Transverse colon (tissue), 4 donors: ENCODE measurements at regions not wholly inside any gene's neighbourhood (a gene's known extent, or its start where the extent isn't known, plus 50 kb on each side); places are given as distances from the start of the nearest gene placed in this dataset.
A peak's percentile ranks its signal among the peaks of the same experiment; 100 is the strongest.

Experiments
- DNase-seq: peaks from one replicate; pipeline ENCODE4 v3.0.0-alpha.2; 2019
- H3K27ac ChIP-seq, 4 donors: fragments of 200-600 bp; sonication (generic); 2 replicates each; pipeline ENCODE4 v1.5.1; 2016 to 2018; ENCODE audit warnings: inconsistent platforms in 4 of 4
- H3K27me3 ChIP-seq: fragments of 200-600 bp; sonication (generic); 2 replicates; pipeline ENCODE4 v1.5.1; 2017; ENCODE audit warnings: inconsistent platforms
- H3K36me3 ChIP-seq, 4 donors: fragments of 200-600 bp; sonication (generic); 2 replicates each; pipeline ENCODE4 v1.5.1; 2017 to 2019; ENCODE audit warnings: inconsistent platforms in 4 of 4
- H3K4me1 ChIP-seq, 4 donors: fragments of 200-600 bp; sonication (generic); 2 replicates each; pipeline ENCODE4 v1.5.1; 2017 to 2020; ENCODE audit warnings: inconsistent platforms in 4 of 4
- H3K4me3 ChIP-seq, 4 donors: fragments of 200-600 bp; sonication (generic); 1 replicate in 1 of 4; 2 replicates in 3 of 4; pipeline versions ENCODE4 v1.5.1 to v1.6.1; 2017 to 2019; ENCODE audit warnings: inconsistent platforms in 4 of 4
- H3K9me3 ChIP-seq, 2 donors: fragments of 200-600 bp; sonication (generic); 2 replicates each; pipeline ENCODE4 v1.5.1; 2017 to 2019; ENCODE audit warnings: inconsistent platforms in 2 of 2
- EP300 ChIP-seq: sonication (generic); formaldehyde crosslinking; IDR thresholded peaks from one replicate; pipeline ENCODE4 v1.6.1; 2017; ENCODE audit warnings: antibody characterized with exemption, low read depth
- POLR2A ChIP-seq: fragments of 450-650 bp; IDR thresholded peaks from one replicate; pipeline ENCODE4 v1.6.1; 2016; ENCODE audit warnings: antibody characterized with exemption, mild to moderate bottlenecking, moderate library complexity
- POLR2AphosphoS5 ChIP-seq, 3 donors: sonication (generic); formaldehyde crosslinking; IDR thresholded peaks; one replicate each; pipeline ENCODE4 v1.6.1; 2016; ENCODE audit warnings: antibody characterized with exemption in 3 of 3
- WGBS, 2 donors: methylation state at CpG; one replicate each; pipeline ENCODE4 v1.1.5; 2018; ENCODE audit warnings: low coverage in 1 of 2; 5-methylcytosine and 5-hydroxymethylcytosine counted together
- in situ Hi-C, 4 donors: fragments of 200-750 bp; cut with MboI; loops; one replicate each; pipeline versions ENCODE4 v1.15.0 to v1.15.1; 2017; ENCODE audit warnings: low sequenced_read_pairs in 3 of 4, low pct_ligation_motif_present in 1 of 4, low pct_unique_long_range_greater_than_20kb in 1 of 4
- intact Hi-C: fragments of 100-400 bp; cut with DNase I; formaldehyde crosslinking; loops from one replicate; pipeline ENCODE4 v1.15.1; 2023; ENCODE audit warnings: low total_unique reads
- TF ChIP-seq, protein P1 (sequence below), 5 experiments: fragments of 200-600 bp in 3 of 5; fragments of 450-650 bp in 2 of 5; sonication (generic) in 3 of 5; IDR thresholded peaks; 1 replicate in 2 of 5; 2 replicates in 3 of 5; pipeline ENCODE4 v1.5.1; 2016 to 2017; ENCODE audit warnings: antibody characterized with exemption in 5 of 5, inconsistent platforms in 3 of 5, mild to moderate bottlenecking in 2 of 5, moderate library complexity in 1 of 5

DNA sequence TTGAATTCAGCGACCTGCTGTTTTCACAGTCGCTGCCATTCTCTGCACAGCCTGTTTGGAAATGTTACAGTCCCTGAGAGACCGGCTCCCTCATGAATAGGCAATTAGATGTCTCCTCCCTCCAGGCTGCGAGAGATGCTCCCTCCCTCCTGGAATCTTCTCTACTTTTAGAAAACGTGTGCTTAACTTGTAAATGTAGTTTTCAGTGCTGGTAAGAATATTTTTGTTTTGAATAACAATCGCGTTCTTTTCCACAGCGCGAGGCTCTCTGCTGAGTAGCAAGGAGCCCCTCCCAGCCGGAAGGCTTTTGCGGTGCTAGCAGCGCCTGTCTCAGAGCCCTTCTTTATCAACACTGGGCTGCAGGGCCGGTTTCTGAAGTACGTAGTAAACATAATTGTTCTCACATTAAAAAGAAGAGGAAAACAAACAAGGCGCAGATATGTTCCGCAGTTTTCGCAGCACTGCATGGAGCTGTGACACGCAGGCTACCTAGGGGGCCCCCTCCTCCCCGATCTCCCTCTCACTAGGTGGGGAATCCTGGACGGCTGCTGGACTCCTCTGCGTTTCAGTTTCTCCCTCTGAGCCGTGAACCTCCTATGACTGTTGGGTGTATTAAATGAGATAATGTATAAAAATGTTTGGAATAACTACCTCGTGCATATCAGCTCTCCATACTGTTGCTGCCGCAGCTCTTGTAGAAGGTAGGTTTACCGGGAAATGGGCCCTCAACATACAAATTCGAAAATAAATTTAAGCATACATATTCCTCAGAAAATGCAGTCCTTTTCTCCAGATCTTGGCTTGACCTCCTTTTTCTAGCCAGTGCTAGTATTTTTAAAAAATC lies 79.0 kb upstream of the SPACA1 start:
- H3K4me1 ChIP-seq: peaks cover 0 to 11% (median 2%) of the 10 kb centered on the region in 4 donors
- WGBS, 2 donors: 10 to 17% methylated on average over 12 to 26 of the region's 26 CpGs
- peaks cover 32% of the 10 kb centered on the region for H3K27me3 ChIP-seq
- H3K9me3 ChIP-seq: no peaks in the 10 kb centered on the region
- in situ Hi-C loops (no loop called here), intact Hi-C loops (no loop called here)
- TF ChIP-seq POLR2A: no peak
- TF ChIP-seq, protein P1, sequence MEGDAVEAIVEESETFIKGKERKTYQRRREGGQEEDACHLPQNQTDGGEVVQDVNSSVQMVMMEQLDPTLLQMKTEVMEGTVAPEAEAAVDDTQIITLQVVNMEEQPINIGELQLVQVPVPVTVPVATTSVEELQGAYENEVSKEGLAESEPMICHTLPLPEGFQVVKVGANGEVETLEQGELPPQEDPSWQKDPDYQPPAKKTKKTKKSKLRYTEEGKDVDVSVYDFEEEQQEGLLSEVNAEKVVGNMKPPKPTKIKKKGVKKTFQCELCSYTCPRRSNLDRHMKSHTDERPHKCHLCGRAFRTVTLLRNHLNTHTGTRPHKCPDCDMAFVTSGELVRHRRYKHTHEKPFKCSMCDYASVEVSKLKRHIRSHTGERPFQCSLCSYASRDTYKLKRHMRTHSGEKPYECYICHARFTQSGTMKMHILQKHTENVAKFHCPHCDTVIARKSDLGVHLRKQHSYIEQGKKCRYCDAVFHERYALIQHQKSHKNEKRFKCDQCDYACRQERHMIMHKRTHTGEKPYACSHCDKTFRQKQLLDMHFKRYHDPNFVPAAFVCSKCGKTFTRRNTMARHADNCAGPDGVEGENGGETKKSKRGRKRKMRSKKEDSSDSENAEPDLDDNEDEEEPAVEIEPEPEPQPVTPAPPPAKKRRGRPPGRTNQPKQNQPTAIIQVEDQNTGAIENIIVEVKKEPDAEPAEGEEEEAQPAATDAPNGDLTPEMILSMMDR (IDR thresholded peaks at IDR 0.05): no peak
- TF ChIP-seq EP300: no peak
- TF ChIP-seq POLR2AphosphoS5 (IDR thresholded peaks at IDR 0.05): no peak
- no peak overlapping the region for H3K27ac ChIP-seq
- peak; percentile 36 for DNase-seq
- peak overlapping the region in 3 of 4 donors; percentile 17 to 49 (median 25) for H3K4me3 ChIP-seq
- no peaks in the 10 kb centered on the region for H3K36me3 ChIP-seq

DNA sequence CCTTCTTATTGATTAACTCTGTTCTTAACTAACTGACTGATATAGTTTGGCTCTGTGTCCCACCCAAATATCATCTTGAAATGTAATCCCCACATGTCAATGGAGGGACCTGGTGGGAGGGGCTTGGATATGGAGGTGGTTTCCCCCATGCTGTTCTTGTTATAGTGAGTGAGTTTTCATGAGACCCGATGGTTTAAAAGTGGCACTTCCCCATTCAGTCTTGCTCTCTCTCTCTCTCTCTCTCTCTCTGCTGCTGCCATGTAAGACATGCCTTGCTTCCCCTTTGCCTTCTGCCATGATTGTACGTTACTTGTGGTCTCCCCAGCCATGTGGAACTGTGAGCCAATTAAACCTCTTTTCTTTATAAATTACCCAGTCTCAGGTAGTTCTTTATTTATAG lies 81.8 kb upstream of the SPACA1 start:
- H3K27ac ChIP-seq: no peak overlapping the region
- H3K27me3 ChIP-seq: peaks cover 32% of the 10 kb centered on the region
- 42 to 86% methylated on average over 1 to 2 of the region's 2 CpGs for WGBS, 2 donors
- H3K9me3 ChIP-seq: no peaks in the 10 kb centered on the region
- intact Hi-C loops: no loop called here
- no peak overlapping the region for H3K4me3 ChIP-seq
- peaks cover 0 to 11% (median 2%) of the 10 kb centered on the region in 4 donors for H3K4me1 ChIP-seq
- no peak for TF ChIP-seq POLR2A
- TF ChIP-seq POLR2AphosphoS5 (IDR thresholded peaks at IDR 0.05): no peak
- in situ Hi-C loops: no loop called here
- DNase-seq: no peak
- H3K36me3 ChIP-seq: no peaks in the 10 kb centered on the region

DNA sequence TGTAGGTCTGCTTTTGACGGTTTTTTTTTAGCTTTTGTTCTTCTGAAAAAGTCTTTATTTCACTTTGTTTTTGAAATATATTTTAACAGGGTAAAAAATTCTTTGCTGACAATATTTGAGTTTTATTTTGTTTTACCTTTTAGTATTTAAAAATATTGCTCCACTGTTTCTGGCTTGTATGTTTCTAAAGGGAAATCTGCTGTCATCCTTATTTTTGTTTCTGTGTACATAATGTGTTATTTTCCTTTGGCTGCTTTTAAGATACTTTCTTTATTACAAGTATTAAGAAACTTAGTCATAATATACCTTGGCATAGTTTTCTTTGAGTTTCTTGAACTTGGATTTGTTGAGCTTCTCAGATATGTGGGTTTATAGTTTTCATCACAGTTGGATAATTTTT lies 88.6 kb upstream of the SPACA1 start:
- TF ChIP-seq POLR2A (no peak), EP300 (no peak), POLR2AphosphoS5 (IDR thresholded peaks at IDR 0.05) (no peak)
- TF ChIP-seq, protein P1 (IDR thresholded peaks at IDR 0.05): no peak
- Histone ChIP-seq H3K27me3 (peaks cover 6% of the 10 kb centered on the region), H3K4me1 (no peaks in the 10 kb centered on the region), H3K4me3 (no peak overlapping the region), H3K36me3 (no peaks in the 10 kb centered on the region), H3K9me3 (no peaks in the 10 kb centered on the region), H3K27ac (no peak overlapping the region)
- intact Hi-C loops (no loop called here), in situ Hi-C loops (no loop called here)
- DNase-seq: no peak
- WGBS, 2 donors: 80 to 92% methylated on average over 1 of the region's 1 CpG

DNA sequence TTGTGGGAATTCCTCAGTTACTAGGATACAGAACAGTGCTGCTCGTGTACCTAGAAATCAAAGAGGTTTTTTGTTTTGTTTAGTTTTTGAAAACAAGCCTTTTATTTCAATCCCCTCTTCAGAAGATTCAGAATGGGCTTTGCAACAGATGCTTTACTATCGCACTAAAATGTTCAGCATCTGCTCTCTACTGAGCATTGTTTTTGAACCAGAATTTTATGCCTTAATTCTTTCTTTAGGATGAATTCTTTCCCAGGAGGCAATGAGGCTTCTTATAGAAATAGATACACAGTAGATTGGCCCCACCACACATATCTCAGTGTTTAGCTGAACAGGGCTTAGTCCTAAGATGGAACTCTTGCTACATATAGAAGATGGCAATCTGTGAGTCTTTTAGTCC lies 95.9 kb upstream of the SPACA1 start:
- H3K27me3 ChIP-seq: no peaks in the 10 kb centered on the region
- 86 to 93% methylated on average over 2 of the region's 2 CpGs for WGBS, 2 donors
- no peak for DNase-seq
- no peaks in the 10 kb centered on the region for H3K36me3 ChIP-seq
- H3K4me3 ChIP-seq: no peak overlapping the region
- H3K9me3 ChIP-seq: no peaks in the 10 kb centered on the region
- in situ Hi-C loops: no loop called here
- no peak overlapping the region for H3K27ac ChIP-seq
- TF ChIP-seq, protein P1 (IDR thresholded peaks at IDR 0.05): no peak
- TF ChIP-seq POLR2AphosphoS5 (IDR thresholded peaks at IDR 0.05): no peak
- TF ChIP-seq EP300: no peak
- TF ChIP-seq POLR2A: no peak
- H3K4me1 ChIP-seq: no peaks in the 10 kb centered on the region
- intact Hi-C loops: no loop called here
